NCI-H128 (cell line): ENCODE measurements at regions not wholly inside any gene's neighbourhood (a gene's known extent, or its start where the extent isn't known, plus 50 kb on each side); places are given as distances from the start of the nearest gene placed in this dataset.

Source experiments
- DNase-seq: peaks from one replicate; lab custom pipeline; 2025; ENCODE audit not compliant: unreplicated experiment; lab: John Stamatoyannopoulos, UW

DNA sequence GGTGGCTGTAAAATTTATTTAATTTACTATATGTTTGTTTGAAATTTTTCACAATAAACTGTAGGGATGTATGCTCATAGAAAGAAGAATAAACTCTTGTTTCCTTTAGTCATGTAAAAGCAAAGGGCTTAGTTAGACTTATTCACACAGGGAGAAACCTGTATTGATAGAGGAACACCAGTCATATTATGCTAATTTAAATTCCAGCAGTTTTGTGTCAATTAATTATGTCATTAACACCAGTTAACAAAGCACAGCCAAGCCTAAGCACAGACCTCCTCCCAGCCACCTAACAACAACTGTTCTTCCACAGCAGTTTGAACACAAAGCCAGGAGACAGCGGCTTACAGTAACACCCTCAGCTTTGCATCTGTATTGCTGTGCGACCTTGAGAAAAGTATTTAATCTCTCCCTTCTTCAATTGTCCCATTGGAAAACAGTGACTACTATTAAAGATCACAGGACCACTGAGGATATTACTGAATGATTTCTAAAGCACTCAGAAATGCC, 260.8 kb upstream of the RRP15 start:
- DNase-seq = no peak

DNA sequence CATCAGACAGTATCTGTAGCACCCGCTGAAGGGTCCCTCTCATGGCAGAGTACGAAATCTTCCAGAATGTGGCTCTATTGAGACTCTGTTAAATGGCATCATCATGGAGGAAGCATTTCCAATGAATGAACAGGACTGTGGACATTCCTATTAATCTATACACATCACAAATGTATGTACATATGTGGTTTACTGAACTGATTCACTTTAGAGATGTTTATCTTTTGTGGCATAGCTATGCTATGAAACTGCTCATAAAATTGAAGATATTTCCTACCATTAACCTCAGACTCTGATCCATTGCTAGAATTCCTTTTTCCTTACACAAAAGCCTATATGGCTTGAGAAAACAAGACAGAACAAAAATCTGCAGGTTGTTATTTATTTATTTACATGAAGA, 259.6 kb upstream of the RRP15 start:
- no peak for DNase-seq

DNA sequence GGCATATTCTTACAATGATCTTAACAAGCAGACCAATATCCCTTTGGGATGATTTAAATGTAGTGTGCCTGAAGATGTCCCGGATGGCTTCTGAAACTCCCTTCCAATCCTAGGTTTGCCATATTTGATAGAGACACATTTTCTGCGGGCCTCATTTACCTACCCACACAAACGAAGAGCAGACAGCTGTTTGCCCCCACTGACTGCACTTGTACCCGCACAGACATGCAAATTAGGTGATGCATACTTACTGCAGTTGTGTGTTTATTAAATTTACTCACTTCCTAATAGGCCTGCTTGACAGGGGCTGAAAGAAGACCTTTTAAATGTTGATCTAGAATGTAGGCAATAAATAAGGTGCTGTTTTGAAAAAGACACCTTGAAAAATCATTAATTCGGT, 257.9 kb upstream of the RRP15 start:
- no peak for DNase-seq

DNA sequence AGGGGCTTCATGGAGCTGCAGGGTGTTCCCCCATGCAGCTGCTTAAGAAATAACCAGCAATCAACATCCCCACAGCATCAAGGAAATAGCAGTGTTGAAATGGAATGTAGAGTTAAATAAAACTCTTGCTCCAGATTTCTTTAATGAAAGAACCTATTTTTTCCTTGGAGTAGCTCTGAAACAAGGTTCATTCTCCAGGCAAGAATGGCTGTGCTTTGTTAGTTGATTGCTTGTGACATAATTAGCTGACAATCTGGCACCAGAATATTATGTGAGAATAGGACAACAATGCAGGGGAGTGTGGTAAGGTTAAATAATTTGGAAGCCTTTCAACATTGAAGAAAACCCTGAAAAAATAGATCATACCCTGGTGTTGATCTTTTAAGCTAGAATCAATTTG, 254.2 kb upstream of the RRP15 start:
- no peak for DNase-seq

DNA sequence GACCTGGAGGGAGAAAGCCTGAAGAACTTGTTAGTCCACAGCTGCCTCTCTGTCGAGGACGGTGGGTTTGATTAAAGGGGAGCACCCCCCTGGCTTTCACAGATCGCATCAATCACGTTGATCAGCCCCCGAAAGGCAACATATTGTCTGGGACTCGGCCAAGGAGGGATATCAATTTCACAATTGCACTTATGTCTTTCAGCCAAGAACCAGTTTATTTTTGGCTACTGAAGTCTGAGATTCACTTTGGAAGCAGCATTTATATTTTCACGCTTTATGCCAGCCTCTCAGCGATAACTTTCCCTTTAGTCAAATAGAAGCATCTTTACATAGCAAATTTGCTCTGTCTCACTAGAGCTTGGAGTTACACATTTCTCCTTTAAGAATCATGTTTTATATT, 253.2 kb upstream of the RRP15 start:
- DNase-seq = no peak

DNA sequence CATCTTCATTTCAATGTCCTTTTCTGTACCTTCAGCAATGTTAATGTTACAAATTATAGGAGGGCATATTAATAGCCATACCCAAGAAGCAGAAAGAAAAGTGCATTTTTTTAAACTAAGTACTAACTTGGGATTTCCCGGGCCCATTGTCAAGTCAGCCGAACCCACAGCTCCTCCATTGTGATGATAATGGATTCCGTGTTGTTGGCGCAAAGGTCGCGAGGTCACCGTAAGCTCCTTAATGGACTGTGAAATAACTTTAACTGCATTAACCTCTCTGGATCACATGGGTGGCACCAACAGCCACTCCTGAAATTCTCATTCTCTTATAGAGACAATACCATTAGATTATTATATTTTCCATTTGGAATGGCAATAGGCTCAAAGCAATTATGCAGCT, 250.6 kb upstream of the RRP15 start:
- no peak for DNase-seq

DNA sequence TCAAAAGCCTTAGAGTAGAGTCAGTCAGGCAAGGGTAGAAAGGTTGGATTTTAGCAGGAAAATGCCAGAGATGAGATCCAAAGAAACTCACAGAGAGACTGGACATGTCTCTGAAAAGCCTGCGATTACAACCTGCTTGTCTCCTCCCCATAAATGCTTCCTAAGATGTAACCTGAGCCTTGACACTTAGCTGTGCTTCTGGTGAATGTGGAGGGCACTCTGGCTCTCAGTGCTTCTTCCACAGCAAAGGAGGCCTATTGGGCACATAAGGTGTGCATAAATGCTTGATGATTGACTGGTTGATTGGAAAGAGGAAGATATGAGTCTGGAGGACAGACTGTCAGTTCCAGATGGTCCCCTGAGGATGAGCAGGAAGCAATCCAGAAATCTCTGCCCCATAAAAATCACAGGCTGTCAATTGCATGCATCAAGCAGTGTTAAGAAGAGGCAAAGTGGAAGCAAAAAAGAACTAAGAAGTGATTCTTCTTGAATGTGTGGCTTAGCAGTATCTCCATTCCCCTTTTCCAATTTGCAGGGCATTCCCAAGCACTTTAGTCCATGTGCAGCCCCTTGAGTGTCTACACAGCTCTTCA, 236.2 kb upstream of the RRP15 start:
- no peak for DNase-seq

DNA sequence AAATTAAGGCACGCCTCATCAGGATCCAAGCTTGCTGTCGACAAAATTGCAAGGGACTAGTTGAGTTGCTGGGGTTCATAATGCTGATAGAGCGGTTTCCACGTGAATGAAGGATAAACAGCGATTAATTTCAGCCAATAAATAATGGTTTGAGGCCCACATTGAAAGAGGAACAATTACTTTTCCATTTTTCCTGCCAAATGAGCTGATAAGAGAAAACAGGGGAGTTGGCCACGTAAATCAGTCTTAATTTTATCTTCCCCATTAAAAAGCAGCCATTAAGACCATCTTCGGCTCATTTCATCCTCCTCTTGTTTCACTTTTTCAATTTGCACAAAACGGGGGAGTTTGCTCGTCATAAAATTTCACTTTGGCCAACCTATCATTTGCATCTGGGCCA, 235.5 kb upstream of the RRP15 start:
- no peak for DNase-seq

DNA sequence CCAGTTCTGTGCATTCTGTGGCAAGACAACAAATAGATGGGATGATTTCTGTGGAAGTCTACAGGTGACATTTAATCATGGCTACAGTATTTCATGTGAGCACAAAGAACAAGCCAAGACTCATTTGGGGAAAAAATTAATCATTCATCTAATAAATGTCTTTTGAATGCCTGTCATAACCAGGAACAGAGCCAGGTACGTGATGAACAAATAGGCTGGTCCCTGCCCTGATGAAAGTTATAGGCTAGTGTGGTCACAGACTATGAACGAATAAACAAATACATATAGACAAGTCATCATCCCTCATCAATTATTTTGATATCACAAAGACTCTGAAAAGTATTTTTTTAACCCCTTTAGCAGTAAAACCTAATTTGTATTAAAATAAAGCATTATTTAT, 226.4 kb upstream of the RRP15 start:
- no peak for DNase-seq

DNA sequence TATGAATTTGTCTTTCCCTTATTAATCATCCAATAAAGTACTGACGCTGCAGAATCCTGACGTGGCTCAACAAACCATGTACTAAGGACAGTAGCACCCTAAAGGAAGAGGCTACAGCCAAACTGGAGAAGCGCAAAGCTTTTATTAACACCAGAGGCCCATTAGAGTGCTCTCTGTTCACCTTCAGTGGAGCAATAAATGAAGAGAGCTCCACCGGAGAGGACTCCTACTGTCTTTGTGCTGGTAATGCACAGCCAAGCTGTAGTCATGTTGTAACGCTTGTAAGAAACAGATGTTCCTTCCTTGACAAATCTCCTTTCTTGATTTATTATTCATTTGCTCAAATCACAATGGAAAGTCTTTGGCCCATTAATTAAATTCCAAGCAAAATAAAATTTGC, 220.7 kb upstream of the RRP15 start:
- no peak for DNase-seq

DNA sequence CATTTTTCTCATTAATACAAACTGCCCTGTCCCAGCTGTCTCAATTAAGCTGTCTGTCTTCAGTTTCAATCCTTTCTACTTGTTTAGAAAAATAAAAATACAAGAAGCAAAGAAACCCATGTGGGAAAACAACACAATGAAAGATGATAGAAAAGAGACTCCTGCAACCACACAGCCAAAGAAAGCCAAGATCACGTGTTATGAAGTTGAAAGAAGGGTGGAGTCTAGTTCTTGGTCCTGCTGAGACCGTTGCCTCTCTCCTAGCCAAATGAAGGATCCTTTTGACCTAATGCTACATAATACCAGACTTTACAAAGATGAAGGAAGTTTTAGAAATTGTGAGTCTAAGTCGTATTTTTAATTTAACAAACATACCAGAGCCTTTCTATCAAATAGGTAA, 218.8 kb upstream of the RRP15 start:
- DNase-seq = no peak

DNA sequence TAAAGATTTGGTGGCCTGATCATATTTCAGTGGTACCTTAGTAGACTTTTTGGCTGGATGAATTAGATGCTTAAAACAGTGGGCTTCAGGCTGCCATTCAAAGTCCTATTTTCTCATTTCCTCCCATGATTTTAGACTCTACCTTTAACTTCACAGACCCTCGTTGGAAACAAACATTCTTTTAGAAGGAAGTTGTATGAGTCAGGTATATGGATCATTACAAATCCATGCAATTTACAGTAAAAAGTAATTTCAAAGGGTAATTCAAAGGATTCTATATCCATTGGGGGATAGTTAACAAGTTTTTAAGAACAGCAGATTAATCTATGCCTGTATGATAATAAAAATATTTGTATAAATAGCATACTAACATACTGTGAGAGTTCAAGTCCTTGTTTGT, 216.9 kb upstream of the RRP15 start:
- no peak for DNase-seq

DNA sequence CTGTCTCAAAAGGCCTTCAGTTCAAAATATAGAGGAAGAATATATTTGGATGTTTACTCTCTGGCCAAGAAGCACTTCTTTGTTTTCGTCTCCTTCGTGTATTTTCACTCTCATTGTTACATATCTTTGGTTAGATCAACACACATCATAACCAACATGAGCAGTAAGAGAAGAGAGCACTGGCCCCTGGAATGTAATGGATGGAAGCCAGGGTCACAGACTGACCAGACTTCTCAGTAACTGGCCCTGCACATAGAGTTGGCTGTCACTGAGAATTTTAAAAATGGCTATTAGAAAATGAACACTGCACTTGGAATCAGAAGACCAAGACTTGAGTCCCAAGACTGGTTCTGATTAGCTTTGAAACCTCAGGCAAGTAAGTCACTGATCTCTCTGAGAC, 215.9 kb upstream of the RRP15 start:
- DNase-seq = no peak

DNA sequence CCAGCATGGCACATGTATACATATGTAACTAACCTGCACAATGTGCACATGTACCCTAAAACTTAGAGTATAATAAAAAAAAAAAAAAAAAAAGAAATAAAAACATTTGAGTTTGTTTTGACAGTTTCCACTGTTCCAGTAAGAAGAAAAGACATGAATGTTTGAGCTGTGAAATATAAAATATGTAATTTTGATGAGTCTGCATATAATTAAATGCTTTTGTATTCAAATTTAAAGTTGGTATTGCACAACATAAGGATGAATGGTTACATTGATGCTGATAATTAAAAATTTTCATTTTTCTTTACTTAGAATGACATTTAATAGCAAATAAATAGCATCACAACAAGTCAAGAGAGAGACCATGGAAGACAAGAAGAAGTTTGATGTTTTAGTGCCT, 212.0 kb upstream of the RRP15 start:
- DNase-seq = no peak

DNA sequence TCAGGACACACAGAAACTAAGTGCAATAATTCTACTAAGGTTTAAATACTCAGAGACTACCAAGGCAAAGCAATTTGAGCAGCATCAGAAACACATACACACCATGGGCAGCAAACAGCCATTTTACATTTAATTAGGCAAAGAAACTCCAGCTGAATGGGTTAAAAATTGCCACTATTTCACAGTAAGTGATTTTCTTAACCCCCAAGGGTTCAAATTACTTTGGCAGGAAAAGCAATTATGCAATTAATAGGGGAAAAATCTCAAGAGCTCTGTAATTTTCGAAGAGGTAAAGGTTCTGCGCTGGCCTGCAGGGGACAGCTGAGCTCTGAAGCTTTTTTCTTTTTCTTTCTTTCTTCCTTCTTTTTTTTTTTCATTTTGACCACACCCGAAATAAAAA, 206.2 kb upstream of the RRP15 start:
- DNase-seq = no peak

DNA sequence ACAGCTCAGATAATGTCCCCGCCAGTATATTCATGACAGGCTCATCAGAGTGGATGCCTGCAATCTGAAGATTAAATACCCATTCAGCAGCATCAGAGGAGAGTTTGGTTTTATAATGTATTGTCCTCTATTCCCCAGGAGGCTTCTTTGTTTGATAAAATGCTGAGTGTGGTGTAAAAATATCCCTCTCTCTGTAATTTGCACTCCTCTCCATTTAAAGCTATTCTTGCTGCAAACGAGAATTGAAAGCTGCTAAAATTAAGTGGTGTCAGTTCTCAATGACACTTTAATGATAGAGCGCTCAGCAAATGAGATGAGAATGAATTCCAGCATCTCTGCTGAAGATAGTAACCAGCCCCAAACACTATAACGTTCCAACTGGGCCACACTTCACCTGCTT, 205.7 kb upstream of the RRP15 start:
- peak; percentile 34 for DNase-seq

DNA sequence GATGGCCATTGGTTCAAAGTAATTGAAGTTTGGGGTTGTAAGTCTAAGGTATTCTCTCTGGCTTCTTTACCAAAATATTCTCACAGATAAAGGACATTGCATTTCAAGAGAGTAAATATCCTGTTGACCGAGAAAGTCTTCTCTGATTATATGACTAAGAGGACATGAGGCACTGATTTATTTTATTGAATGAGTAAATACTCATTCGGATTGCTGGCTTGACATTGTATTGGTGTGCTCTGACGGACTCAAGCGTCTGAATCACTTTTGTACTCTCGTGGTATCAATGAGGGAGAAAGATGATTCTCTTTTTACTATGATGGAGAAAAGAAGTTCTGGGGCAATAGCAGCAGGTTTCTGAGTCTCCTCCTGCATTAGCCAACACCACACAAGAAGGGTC, 205.3 kb upstream of the RRP15 start:
- no peak for DNase-seq

DNA sequence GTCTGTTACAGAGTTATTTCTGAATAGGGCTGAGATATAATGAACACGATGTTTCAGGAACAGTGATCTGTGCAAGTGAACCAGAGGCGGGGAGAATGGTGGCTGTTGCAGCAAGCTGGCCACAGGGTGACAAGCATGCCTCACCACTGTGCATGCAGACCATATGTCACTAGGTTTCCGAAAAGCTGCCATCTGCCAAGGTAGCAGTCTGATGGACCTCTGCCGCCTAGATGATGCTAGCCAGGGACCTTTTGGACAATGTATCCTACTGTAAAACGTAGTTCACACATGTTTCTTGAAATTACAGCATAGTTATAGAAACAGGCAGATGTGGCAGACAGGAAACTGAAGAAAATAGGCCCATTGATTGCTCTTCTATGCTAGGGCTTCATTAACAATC, 204.2 kb upstream of the RRP15 start:
- no peak for DNase-seq

DNA sequence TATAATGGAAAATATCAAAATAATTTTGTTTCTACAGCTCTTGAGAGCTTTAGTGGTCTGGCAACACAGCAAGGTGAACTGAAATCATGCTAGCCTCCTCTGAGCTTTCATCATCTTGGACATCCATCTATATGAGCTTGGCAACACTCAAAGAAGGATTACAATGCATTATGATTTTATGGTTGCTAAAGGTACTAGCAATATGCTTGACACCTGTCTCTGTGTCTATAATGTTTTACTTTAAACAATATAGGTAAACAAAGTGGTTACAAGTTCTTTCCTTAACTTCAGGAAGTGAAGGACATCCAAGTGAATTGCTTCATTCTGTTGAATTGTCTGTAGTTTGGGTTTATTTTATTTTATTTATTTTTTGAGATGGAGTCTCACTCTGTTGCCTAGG, 203.7 kb upstream of the RRP15 start:
- DNase-seq = no peak

DNA sequence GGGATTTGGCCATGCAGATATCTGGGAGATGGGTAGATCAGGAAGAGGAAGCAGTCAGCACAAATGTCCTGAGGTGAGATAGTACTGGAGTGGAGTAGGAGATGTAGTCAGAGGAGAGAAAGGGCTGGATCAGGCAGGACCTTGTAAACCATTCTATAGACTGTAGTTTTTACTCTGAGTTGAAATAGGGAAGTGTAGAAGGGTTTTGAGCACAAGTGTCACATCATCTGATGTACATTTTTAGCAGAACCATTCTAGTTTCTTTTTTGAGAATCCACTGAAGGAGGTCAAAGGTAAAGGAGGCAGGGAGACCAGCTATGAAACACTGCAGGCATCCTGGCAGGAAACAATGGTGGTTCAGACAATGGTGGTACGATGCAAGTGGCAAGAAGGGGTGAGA, 194.6 kb upstream of the RRP15 start:
- no peak for DNase-seq

DNA sequence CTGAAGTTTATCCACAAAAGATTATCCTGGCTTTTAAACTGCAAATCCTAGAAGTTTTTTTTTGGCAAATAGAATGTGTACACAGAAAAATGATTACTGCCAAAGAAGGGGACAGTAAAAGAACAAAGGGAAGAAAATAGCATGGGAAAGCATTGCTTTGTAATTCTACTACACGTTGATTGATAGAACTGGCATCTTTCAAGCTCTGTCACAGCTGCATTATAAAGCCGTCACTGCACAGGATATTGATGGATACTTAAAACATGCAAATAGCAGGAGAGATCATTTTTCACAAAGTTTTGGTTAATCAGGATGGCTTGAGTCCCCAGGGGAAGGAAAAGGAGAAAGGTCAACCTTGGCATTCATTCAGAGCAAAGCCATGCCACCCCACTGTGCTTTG, 183.7 kb upstream of the RRP15 start:
- no peak for DNase-seq

DNA sequence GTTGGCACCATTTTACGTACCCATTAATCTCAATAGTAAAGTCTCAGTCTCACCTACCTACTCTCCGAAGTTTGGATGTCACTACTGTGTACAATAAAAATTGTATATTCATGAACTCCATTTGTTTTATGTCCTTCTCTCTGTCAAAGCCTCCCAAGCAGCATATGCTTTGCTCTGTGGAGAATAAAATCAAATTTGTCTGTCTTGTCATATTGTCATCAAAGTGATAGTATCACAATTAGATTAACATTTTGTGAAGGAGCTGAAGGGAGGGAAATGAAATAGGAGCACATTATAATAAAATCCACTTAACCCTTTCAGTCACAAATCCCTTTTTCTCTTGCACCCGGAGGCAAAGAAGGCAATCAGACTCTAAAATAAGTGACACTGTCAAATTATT, 177.1 kb upstream of the RRP15 start:
- no peak for DNase-seq

DNA sequence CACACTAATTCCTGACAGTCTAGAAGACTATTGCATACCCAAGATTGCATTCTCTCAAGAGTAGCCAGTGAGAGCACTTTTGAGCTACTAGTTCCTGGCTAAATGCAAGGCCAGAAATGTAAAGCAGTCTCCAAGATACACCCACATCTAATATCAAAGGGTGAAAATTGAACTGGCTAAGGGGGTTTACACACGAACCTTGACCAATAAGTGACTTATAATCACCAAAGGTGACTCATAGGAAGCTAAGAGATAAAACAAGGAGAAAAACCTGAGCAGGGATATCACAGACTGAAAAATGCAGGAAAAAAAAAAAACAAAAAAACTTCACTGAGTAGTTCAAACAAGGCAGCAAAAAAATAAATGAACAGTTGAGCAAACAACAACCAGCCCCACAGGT, 172.2 kb upstream of the RRP15 start:
- no peak for DNase-seq

DNA sequence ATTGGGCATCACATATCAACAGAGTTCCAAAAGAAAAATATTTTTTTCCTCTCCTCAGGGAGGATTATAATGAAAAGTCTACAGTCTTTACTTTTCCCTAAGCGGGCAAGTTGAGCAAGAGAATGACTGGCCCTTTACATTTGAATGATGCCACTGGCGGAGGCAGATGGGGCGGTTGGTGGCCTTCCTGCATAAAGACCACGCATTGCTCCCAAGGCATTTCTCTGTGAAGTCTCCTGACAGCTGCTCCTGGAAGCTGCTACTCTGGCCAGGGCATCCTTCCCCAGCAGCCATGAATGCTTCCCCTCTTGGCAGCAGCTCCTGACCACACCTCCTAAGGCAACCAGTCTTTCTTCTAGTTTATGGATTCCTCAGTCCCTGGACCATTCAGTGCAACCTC, 161.1 kb upstream of the RRP15 start:
- DNase-seq = no peak
